Activated CD4-positive, alpha-beta T cell treated with anti-CD3 and anti-CD28 coated beads for 48 hours (primary cell): ENCODE measurements at regions not wholly inside any gene's neighbourhood (a gene's known extent, or its start where the extent isn't known, plus 50 kb on each side); places are given as distances from the start of the nearest gene placed in this dataset.

ENCODE experiments used
- DNase-seq: peaks from one replicate; pipeline ENCODE4 v3.0.0-alpha.2; 2020

GRCh38 chr1:22387919-22388580, 63.6 kb upstream of the ZBTB40 start:
- no peak for DNase-seq

GRCh38 chr1:22388671-22389450, 62.8 kb upstream of the ZBTB40 start:
- no peak for DNase-seq

- DNase-seq, result no peak
Observed at GRCh38 chr1:22393587-22393986, 58.1 kb upstream of the ZBTB40 start.

- DNase-seq, result no peak
Observed at GRCh38 chr1:22398656-22399420, 52.8 kb upstream of the ZBTB40 start.

GRCh38 chr1:22399421-22400091, 52.1 kb upstream of the ZBTB40 start:
- DNase-seq, result no peak
